ENCODE measurements at regions not wholly inside any gene's neighbourhood (a gene's known extent, or its start where the extent isn't known, plus 50 kb on each side); places are given as distances from the start of the nearest gene placed in this dataset.

- DNase-seq = no peak
- no peak for TF ChIP-seq POLR2A (IDR thresholded peaks at IDR 0.05)
- TF ChIP-seq CTCF (IDR thresholded peaks at IDR 0.05) = no peak
These were observed 242.8 kb upstream of the SP4 start for GRCh38 chr7:21184942-21185652.

GRCh38 chr7:21185653-21186265, 242.1 kb upstream of the SP4 start:
- H3K9me3 ChIP-seq = no peaks in the 10 kb centered on the region
- DNase-seq (no peak), ATAC-seq (no peak)
- H3K4me3 ChIP-seq = no peak overlapping the region
- H3K27me3 ChIP-seq = no peaks in the 10 kb centered on the region
- TF ChIP-seq CTCF (IDR thresholded peaks at IDR 0.05) = no peak
- no peak for TF ChIP-seq POLR2A (IDR thresholded peaks at IDR 0.05)
- no peaks in the 10 kb centered on the region for H3K36me3 ChIP-seq (replicated peaks in 1 of 2; ENCODE audit: insufficient read depth in 1 of 2, low read depth in 2 of 2)
- no peak overlapping the region for H3K27ac ChIP-seq
- H3K4me1 ChIP-seq = no peaks in the 10 kb centered on the region
- intact Hi-C loops (cut with DNase I) = no loop called here
- WGBS, 2 donors = 72 to 78% methylated on average over 6 of the region's 6 CpGs

More at GRCh38 chr7:21184942-21185652, 242.8 kb upstream of the SP4 start:
- WGBS, 2 donors = 35 to 75% methylated on average over 6 of the region's 6 CpGs
- no peaks in the 10 kb centered on the region for H3K4me1 ChIP-seq
- no peak for ATAC-seq
- no peak overlapping the region for H3K27ac ChIP-seq
- intact Hi-C loops (cut with DNase I) = no loop called here
- no peak overlapping the region for H3K4me3 ChIP-seq
- H3K27me3 ChIP-seq = no peaks in the 10 kb centered on the region
- no peaks in the 10 kb centered on the region for H3K9me3 ChIP-seq
- no peaks in the 10 kb centered on the region for H3K36me3 ChIP-seq (replicated peaks in 1 of 2; ENCODE audit: insufficient read depth in 1 of 2, low read depth in 2 of 2)

GRCh38 chr7:21191321-21192073, 236.4 kb upstream of the SP4 start:
- no peak overlapping the region for H3K4me3 ChIP-seq
- H3K9me3 ChIP-seq = no peaks in the 10 kb centered on the region
- DNase-seq (no peak), ATAC-seq (no peak)
- H3K27me3 ChIP-seq = no peaks in the 10 kb centered on the region
- peaks cover 12% of the 10 kb centered on the region for H3K4me1 ChIP-seq
- TF ChIP-seq POLR2A (IDR thresholded peaks at IDR 0.05) (no peak), CTCF (IDR thresholded peaks at IDR 0.05) (no peak)
- WGBS, 2 donors = 70% methylated on average over 7 of the region's 7 CpGs
- H3K27ac ChIP-seq = no peak overlapping the region
- intact Hi-C loops (cut with DNase I) = no loop called here
- H3K36me3 ChIP-seq (replicated peaks in 1 of 2; ENCODE audit: insufficient read depth in 1 of 2, low read depth in 2 of 2) = no peaks in the 10 kb centered on the region

- ATAC-seq (peak; percentile 62), DNase-seq (peak in 3 of 4 donors; percentile 12 to 52 (median 22))
- no peak overlapping the region for H3K4me3 ChIP-seq
- H3K4me1 ChIP-seq = peaks cover 12% of the 10 kb centered on the region
- no peaks in the 10 kb centered on the region for H3K36me3 ChIP-seq (replicated peaks in 1 of 2; ENCODE audit: insufficient read depth in 1 of 2, low read depth in 2 of 2)
- 31 to 34% methylated on average over 2 of the region's 2 CpGs for WGBS, 2 donors
- H3K27ac ChIP-seq = no peak overlapping the region
- H3K9me3 ChIP-seq = no peaks in the 10 kb centered on the region
- TF ChIP-seq POLR2A (IDR thresholded peaks at IDR 0.05) = no peak
- TF ChIP-seq CTCF (IDR thresholded peaks at IDR 0.05) = no peak
- intact Hi-C loops (cut with DNase I) = no loop called here
- H3K27me3 ChIP-seq = no peaks in the 10 kb centered on the region
These were observed 235.2 kb upstream of the SP4 start for GRCh38 chr7:21192657-21193056.
